H1 (cell line): ENCODE measurements at regions not wholly inside any gene's neighbourhood (a gene's known extent, or its start where the extent isn't known, plus 50 kb on each side); places are given as distances from the start of the nearest gene placed in this dataset.

Experiments
- CTCF ChIA-PET: fragments of 300-600 bp; sonication (Branson Sonifier 250); formaldehyde crosslinking; loops from one replicate; lab custom pipeline; 2021; ENCODE audit not compliant: partially characterized antibody; lab: Charles Lee
- POLR2A ChIA-PET: fragments of 300-600 bp; sonication (Branson Sonifier 250); formaldehyde crosslinking; loops from one replicate; lab custom pipeline; 2021; ENCODE audit warnings: inconsistent platforms; ENCODE audit not compliant: partially characterized antibody; lab: Charles Lee
- DNase-seq, 2 experiments: peaks; one replicate each; pipeline versions ENCODE4 v3.0.0 to v3.0.0-alpha.2; 2010 to 2022; ENCODE audit warnings: low spot score in 2 of 2, low read depth in 1 of 2, mixed read lengths in 1 of 2
- FAIRE-seq: peaks from 2 replicates; lab custom pipeline; 2011; peaks lifted over from hg19 to GRCh38; lab: Jason Lieb, UNC
- H2AFZ ChIP-seq: 2 replicates; pipeline ENCODE4 v1.8.1; 2012; ENCODE audit warnings: low read length, inconsistent platforms
- H2AK5ac ChIP-seq: 2 replicates; pipeline ENCODE4 v1.6.1; 2013; ENCODE audit warnings: low read depth, low read length
- H2BK120ac ChIP-seq: replicated peaks from 2 replicates; pipeline ENCODE3; 2013; ENCODE audit warnings: low read depth, low read length, inconsistent platforms
- H2BK12ac ChIP-seq: 2 replicates; pipeline ENCODE4 v1.6.1; 2013; ENCODE audit warnings: low read depth, low read length
- H2BK15ac ChIP-seq: 2 replicates; pipeline ENCODE4 v1.6.1; 2013; ENCODE audit warnings: low read length
- H2BK20ac ChIP-seq: 2 replicates; pipeline ENCODE4 v1.6.1; 2013; ENCODE audit warnings: low read length
- H2BK5ac ChIP-seq: 2 replicates; pipeline ENCODE4 v1.6.1; 2013; ENCODE audit warnings: low read depth, low read length
- H3K14ac ChIP-seq: 2 replicates; pipeline ENCODE4 v1.6.1; 2013; ENCODE audit warnings: inconsistent platforms; ENCODE audit not compliant: insufficient read length
- H3K18ac ChIP-seq: 2 replicates; pipeline ENCODE4 v1.6.1; 2013; ENCODE audit warnings: low read length; ENCODE audit errors: extremely low read depth
- H3K23ac ChIP-seq: 2 replicates; pipeline ENCODE4 v1.6.1; 2013; ENCODE audit warnings: inconsistent platforms; ENCODE audit not compliant: insufficient read length
- H3K23me2 ChIP-seq: 2 replicates; pipeline ENCODE4 v1.6.1; 2013; ENCODE audit warnings: low read depth, low read length
- H3K27ac ChIP-seq: 2 replicates; pipeline ENCODE4 v1.6.1; 2011; ENCODE audit warnings: low read depth, low read length, inconsistent platforms
- H3K27me3 ChIP-seq, 4 experiments: replicated peaks in 1 of 4; 1 replicate in 1 of 4; 2 replicates in 3 of 4; pipeline versions ENCODE4 v1.6.1 to v1.8.1; 2011 to 2013; ENCODE audit warnings: low read length in 3 of 4, mild to moderate bottlenecking in 3 of 4, inconsistent platforms in 2 of 4, mixed read lengths in 2 of 4, moderate library complexity in 1 of 4; ENCODE audit not compliant: control insufficient read depth in 3 of 4, insufficient read depth in 3 of 4; ENCODE audit errors: extremely low read depth in 1 of 4
- H3K36me3 ChIP-seq, 4 experiments: 2 replicates each; pipeline versions ENCODE4 v1.6.1 to v1.8.1; 2011 to 2013; ENCODE audit warnings: mild to moderate bottlenecking in 4 of 4, low read length in 3 of 4, moderate library complexity in 2 of 4, control low read depth in 1 of 4, inconsistent platforms in 1 of 4; ENCODE audit not compliant: insufficient read depth in 4 of 4, control insufficient read depth in 2 of 4
- H3K4ac ChIP-seq: replicated peaks from 2 replicates; pipeline ENCODE3; 2013; ENCODE audit warnings: low read length, low read depth, mixed read lengths, inconsistent platforms; ENCODE audit not compliant: insufficient read length
- H3K4me1 ChIP-seq, 4 experiments: replicated peaks in 1 of 4; 1 replicate in 1 of 4; 2 replicates in 3 of 4; pipeline versions ENCODE4 v1.6.1 to v1.8.1; 2011 to 2013; ENCODE audit warnings: low read length in 3 of 4, inconsistent platforms in 2 of 4, mixed read lengths in 1 of 4; ENCODE audit not compliant: insufficient read depth in 4 of 4, control insufficient read depth in 3 of 4
- H3K4me2 ChIP-seq, 2 experiments: 2 replicates each; pipeline versions ENCODE4 v1.6.1 to v1.8.1; 2011 to 2013; ENCODE audit warnings: low read depth in 2 of 2, low read length in 2 of 2, control low read depth in 1 of 2, inconsistent platforms in 1 of 2, mild to moderate bottlenecking in 1 of 2; ENCODE audit not compliant: insufficient read depth in 1 of 2
- H3K4me3 ChIP-seq, 4 experiments: fragments of 200-600, 300-600 bp in 1 of 4; sonication (generic), shearing (Covaris generic), sonication (Bioruptor Twin) in 1 of 4; 2 replicates each; pipeline versions ENCODE4 v1.5.1 to v1.8.1; 2011 to 2016; ENCODE audit warnings: low read length in 4 of 4, low read depth in 3 of 4, control low read depth in 2 of 4, inconsistent platforms in 2 of 4, mild to moderate bottlenecking in 2 of 4, mixed read lengths in 1 of 4, moderate library complexity in 1 of 4; ENCODE audit not compliant: insufficient read depth in 2 of 4; ENCODE audit errors: extremely low read depth in 1 of 4
- H3K56ac ChIP-seq: replicated peaks from 2 replicates; pipeline ENCODE3; 2013; ENCODE audit warnings: low read depth, mild to moderate bottlenecking, mixed read lengths, low read length, inconsistent platforms; ENCODE audit not compliant: insufficient read length
- H3K79me1 ChIP-seq: 2 replicates; pipeline ENCODE4 v1.6.1; 2013; ENCODE audit warnings: low read depth, low read length, control low read depth
- H3K79me2 ChIP-seq, 2 experiments: 2 replicates each; pipeline versions ENCODE4 v1.6.1 to v1.8.1; 2012 to 2013; ENCODE audit warnings: low read length in 2 of 2, mild to moderate bottlenecking in 2 of 2, inconsistent platforms in 1 of 2; ENCODE audit not compliant: insufficient read depth in 2 of 2, control insufficient read depth in 1 of 2
- H3K9ac ChIP-seq, 4 experiments: replicated peaks in 1 of 4; 1 replicate in 1 of 4; 2 replicates in 3 of 4; pipeline versions ENCODE4 v1.6.1 to v1.8.1; 2011 to 2013; ENCODE audit warnings: low read depth in 3 of 4, low read length in 3 of 4, control low read depth in 2 of 4, mild to moderate bottlenecking in 2 of 4, moderate library complexity in 2 of 4, inconsistent platforms in 1 of 4; ENCODE audit errors: extremely low read depth in 1 of 4
- H3K9me3 ChIP-seq, 2 experiments: 2 replicates each; pipeline versions ENCODE4 v1.6.1 to v1.8.1; 2012 to 2013; ENCODE audit warnings: mild to moderate bottlenecking in 2 of 2, moderate library complexity in 2 of 2, control low read depth in 1 of 2, inconsistent platforms in 1 of 2, low read depth in 1 of 2, low read length in 1 of 2, mixed read lengths in 1 of 2; ENCODE audit not compliant: insufficient read depth in 2 of 2
- H4K20me1 ChIP-seq, 2 experiments: replicated peaks in 1 of 2; 2 replicates each; pipeline versions ENCODE3 to v1.8.1; 2011 to 2013; ENCODE audit warnings: inconsistent platforms in 2 of 2, low read length in 2 of 2, mild to moderate bottlenecking in 1 of 2; ENCODE audit not compliant: insufficient read depth in 2 of 2, control insufficient read depth in 1 of 2
- H4K5ac ChIP-seq: 2 replicates; pipeline ENCODE4 v1.6.1; 2013; ENCODE audit warnings: low read length, low read depth, mixed read lengths, inconsistent platforms; ENCODE audit not compliant: insufficient read length
- H4K8ac ChIP-seq: 2 replicates; pipeline ENCODE4 v1.8.0; 2013; ENCODE audit warnings: mild to moderate bottlenecking, moderate library complexity, low read length, inconsistent platforms; ENCODE audit not compliant: insufficient read depth; ENCODE audit errors: extremely low read depth
- H4K91ac ChIP-seq: replicated peaks from 2 replicates; pipeline ENCODE3; 2013; ENCODE audit warnings: low read length, mixed read lengths, inconsistent platforms; ENCODE audit not compliant: insufficient read length
- CTCF ChIP-seq, 3 experiments: IDR thresholded peaks; 1 replicate in 2 of 3; 2 replicates in 1 of 3; pipeline versions ENCODE4 v1.5.1 to v1.6.1; 2011; ENCODE audit warnings: low read length in 3 of 3, mild to moderate bottlenecking in 3 of 3, inconsistent platforms in 2 of 3, low read depth in 1 of 3, moderate library complexity in 1 of 3; ENCODE audit not compliant: insufficient read depth in 1 of 3; ENCODE audit errors: control extremely low read depth in 1 of 3
- WGBS, 2 experiments: shearing (Covaris generic) in 1 of 2; methylation state at CpG; one replicate each; pipeline versions ENCODE4 v1.1.6 to v1.1.7; 2013 to 2015; ENCODE audit warnings: low lambda C conversion rate in 2 of 2, mixed read lengths in 2 of 2, inconsistent platforms in 1 of 2, low coverage in 1 of 2, missing lambda C conversion rate in 1 of 2; ENCODE audit not compliant: insufficient replicate concordance in 2 of 2, insufficient coverage in 1 of 2, insufficient read length in 1 of 2; ENCODE audit errors: extremely low coverage in 1 of 2, missing lambda C conversion rate in 1 of 2; 5-methylcytosine and 5-hydroxymethylcytosine counted together

GRCh38 chr13:86870444-86870843 lies 800.7 kb upstream of the SLITRK5 start:
- no peaks in the 10 kb centered on the region for H3K9me3 ChIP-seq
- ChIA-PET CTCF (interaction anchor here (0.7 to 5.3 kb wide), 17 partner anchors 11 to 987 kb away, joined by 3 to 30 read pairs (median 4); no protein-coding TSS in a partner anchor), POLR2A (no interaction called here)
- no peaks in the 10 kb centered on the region for H3K23me2 ChIP-seq
- H3K9ac ChIP-seq: no peak overlapping the region
- H3K4me1 ChIP-seq: no peaks in the 10 kb centered on the region
- no peak overlapping the region for H2AK5ac ChIP-seq
- H2BK120ac ChIP-seq: no peak overlapping the region
- DNase-seq (no peak), FAIRE-seq (no peak)
- no peak overlapping the region for H2BK15ac ChIP-seq
- H3K79me2 ChIP-seq: no peaks in the 10 kb centered on the region
- no peak overlapping the region for H3K4me3 ChIP-seq
- H4K8ac ChIP-seq: no peak overlapping the region
- no peaks in the 10 kb centered on the region for H4K20me1 ChIP-seq
- H3K4me2 ChIP-seq: no peak overlapping the region
- no peak overlapping the region for H4K5ac ChIP-seq
- H3K79me1 ChIP-seq: no peaks in the 10 kb centered on the region
- peak overlapping the region; percentile 28; the same call in 1 of the 2 replicates for H2AFZ ChIP-seq
- H2BK12ac ChIP-seq: no peak overlapping the region
- no peak overlapping the region for H2BK20ac ChIP-seq
- no peak overlapping the region for H2BK5ac ChIP-seq
- H3K27ac ChIP-seq: no peak overlapping the region
- H4K91ac ChIP-seq: no peak overlapping the region
- 33% methylated on average over 2 of the region's 2 CpGs; no CpG with 5 or more reads in 1 of the 2 experiments for WGBS, 2 experiments
- no peaks in the 10 kb centered on the region for H3K27me3 ChIP-seq
- H3K36me3 ChIP-seq: no peaks in the 10 kb centered on the region
- no peak overlapping the region for H3K23ac ChIP-seq
- no peak overlapping the region for H3K4ac ChIP-seq
- no peak overlapping the region for H3K18ac ChIP-seq
- no peak overlapping the region for H3K56ac ChIP-seq
- H3K14ac ChIP-seq: no peak overlapping the region
- TF ChIP-seq CTCF (IDR thresholded peaks at IDR 0.05; ENCODE audit: control extremely low read depth in 1 of 3, insufficient read depth in 1 of 3, low read depth in 1 of 3, low read length in 3 of 3): peak in 1 of 3 experiments; percentile 50; a peak in 2 of 4 replicates
